ENCODE measurements at regions not wholly inside any gene's neighbourhood (a gene's known extent, or its start where the extent isn't known, plus 50 kb on each side); places are given as distances from the start of the nearest gene placed in this dataset.

DNA sequence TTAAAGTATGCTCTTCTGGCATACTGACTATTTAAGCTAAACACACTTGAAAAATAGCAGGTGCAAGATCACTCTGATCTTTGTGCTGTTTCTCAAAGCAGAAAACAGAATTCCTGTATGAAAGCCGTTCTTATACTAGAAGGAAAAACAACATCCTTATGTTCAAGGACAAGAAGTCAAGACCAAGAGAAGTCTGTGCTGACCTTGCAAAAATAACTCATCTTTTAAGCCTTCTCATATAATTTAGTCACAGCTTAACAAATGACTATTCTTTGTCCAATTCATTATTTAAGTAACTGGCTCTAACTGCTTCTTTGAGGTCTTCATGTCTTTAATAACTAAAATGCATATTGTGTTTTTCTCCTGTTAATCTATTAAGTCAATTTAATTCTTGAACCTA lies 2750.2 kb upstream of the PCDH20 start:
- H3K4me2 ChIP-seq (ENCODE audit: insufficient read depth, low read length), result no peak overlapping the region
- no peak overlapping the region for H3K4me3 ChIP-seq (replicated peaks in 1 of 3; ENCODE audit: insufficient read depth in 1 of 3, low read depth in 1 of 3, low read length in 3 of 3)
- no peaks in the 10 kb centered on the region for H3K79me2 ChIP-seq (ENCODE audit: control insufficient read depth, insufficient read depth, low read length)
- H2AFZ ChIP-seq (ENCODE audit: low read depth, low read length), result no peak overlapping the region
- no peaks in the 10 kb centered on the region for H3K9me1 ChIP-seq (replicated peaks; ENCODE audit: control insufficient read depth, extremely low read depth, insufficient read depth, low read length)
- TF ChIP-seq JUN (IDR thresholded peaks at IDR 0.05; ENCODE audit: borderline replicate concordance, insufficient read depth, insufficient read length, low read depth) (no peak), EZH2 (IDR thresholded peaks at IDR 0.05; ENCODE audit: borderline replicate concordance, low read depth, low read length, severe bottlenecking) (no peak), POLR2AphosphoS5 (IDR thresholded peaks at IDR 0.05; ENCODE audit: insufficient read depth, low read depth, low read length) (no peak), FOS (IDR thresholded peaks at IDR 0.05; ENCODE audit: borderline replicate concordance, insufficient read depth, low read length) (no peak), MYC (IDR thresholded peaks at IDR 0.05; ENCODE audit: low read depth, low read length) (no peak), GATA2 (IDR thresholded peaks at IDR 0.05; ENCODE audit: insufficient read depth, insufficient read length, low read depth, low read length) (no peak), POLR2A (IDR thresholded peaks at IDR 0.05; ENCODE audit: low read depth, low read length) (no peak)
- TF ChIP-seq, protein P1, sequence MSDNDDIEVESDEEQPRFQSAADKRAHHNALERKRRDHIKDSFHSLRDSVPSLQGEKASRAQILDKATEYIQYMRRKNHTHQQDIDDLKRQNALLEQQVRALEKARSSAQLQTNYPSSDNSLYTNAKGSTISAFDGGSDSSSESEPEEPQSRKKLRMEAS (IDR thresholded peaks at IDR 0.05; ENCODE audit: insufficient read depth, insufficient read length), result no peak
- TF ChIP-seq, protein P2, sequence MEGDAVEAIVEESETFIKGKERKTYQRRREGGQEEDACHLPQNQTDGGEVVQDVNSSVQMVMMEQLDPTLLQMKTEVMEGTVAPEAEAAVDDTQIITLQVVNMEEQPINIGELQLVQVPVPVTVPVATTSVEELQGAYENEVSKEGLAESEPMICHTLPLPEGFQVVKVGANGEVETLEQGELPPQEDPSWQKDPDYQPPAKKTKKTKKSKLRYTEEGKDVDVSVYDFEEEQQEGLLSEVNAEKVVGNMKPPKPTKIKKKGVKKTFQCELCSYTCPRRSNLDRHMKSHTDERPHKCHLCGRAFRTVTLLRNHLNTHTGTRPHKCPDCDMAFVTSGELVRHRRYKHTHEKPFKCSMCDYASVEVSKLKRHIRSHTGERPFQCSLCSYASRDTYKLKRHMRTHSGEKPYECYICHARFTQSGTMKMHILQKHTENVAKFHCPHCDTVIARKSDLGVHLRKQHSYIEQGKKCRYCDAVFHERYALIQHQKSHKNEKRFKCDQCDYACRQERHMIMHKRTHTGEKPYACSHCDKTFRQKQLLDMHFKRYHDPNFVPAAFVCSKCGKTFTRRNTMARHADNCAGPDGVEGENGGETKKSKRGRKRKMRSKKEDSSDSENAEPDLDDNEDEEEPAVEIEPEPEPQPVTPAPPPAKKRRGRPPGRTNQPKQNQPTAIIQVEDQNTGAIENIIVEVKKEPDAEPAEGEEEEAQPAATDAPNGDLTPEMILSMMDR (IDR thresholded peaks at IDR 0.05; ENCODE audit: extremely low read depth in 1 of 2, insufficient read depth in 1 of 2, low read depth in 1 of 2, low read length in 2 of 2), result no peak
- POLR2A ChIA-PET, result no interaction called here
- H3K9me3 ChIP-seq (replicated peaks; ENCODE audit: control insufficient read depth, insufficient read depth, low read length), result no peaks in the 10 kb centered on the region
- no peak overlapping the region for H3K9ac ChIP-seq (replicated peaks; ENCODE audit: extremely low read depth, insufficient read depth, low read length)
- DNase-seq (ENCODE audit: low read depth, low spot score) (no peak), FAIRE-seq (no peak)
- no peaks in the 10 kb centered on the region for H3K27me3 ChIP-seq (ENCODE audit: control insufficient read depth in 2 of 2, insufficient read depth in 2 of 2, low read length in 2 of 2)
- no peaks in the 10 kb centered on the region for H4K20me1 ChIP-seq (replicated peaks; ENCODE audit: control insufficient read depth, extremely low read depth, insufficient read depth, low read length)
- intact Hi-C loops (cut with micrococcal nuclease), result no loop called here
- no peaks in the 10 kb centered on the region for H3K4me1 ChIP-seq (ENCODE audit: control insufficient read depth, extremely low read depth, insufficient read depth, low read length)
- dilution Hi-C loops (cut with MboI; ENCODE audit: extremely low pct_ligation_motif_present, low sequenced_read_pairs), result no loop called here
- no peak overlapping the region for H3K27ac ChIP-seq (ENCODE audit: insufficient read depth, low read depth, low read length)
- no TSS peak for BruUV-seq (replicated peaks)
- H3K36me3 ChIP-seq (ENCODE audit: control insufficient read depth in 2 of 2, extremely low read depth in 1 of 2, insufficient read depth in 2 of 2, low read length in 2 of 2), result no peaks in the 10 kb centered on the region
- CTCF ChIA-PET, result no interaction called here

Measured in endothelial cell of umbilical vein (primary cell).